Neuronal stem cell (in vitro differentiated cells): ENCODE measurements at regions not wholly inside any gene's neighbourhood (a gene's known extent, or its start where the extent isn't known, plus 50 kb on each side); places are given as distances from the start of the nearest gene placed in this dataset.
"Not testable (repeated sequence)": the region's sequence is repeated elsewhere in the genome, so short reads cannot be mapped to it uniquely, and the experiment has no call there.

Source experiments
- DNase-seq: peaks from one replicate; pipeline ENCODE4 v3.0.0-alpha.2; 2013; ENCODE audit warnings: low spot score
- H2AFZ ChIP-seq: one replicate; pipeline ENCODE4 v1.6.1; 2013; ENCODE audit warnings: mild to moderate bottlenecking, low read length, inconsistent platforms
- H2AK5ac ChIP-seq: 2 replicates; pipeline ENCODE4 v1.6.1; 2013; ENCODE audit warnings: low read depth, mild to moderate bottlenecking, inconsistent platforms, low read length, moderate library complexity, mixed read lengths
- H2BK120ac ChIP-seq: 2 replicates; pipeline ENCODE4 v1.6.1; 2013; ENCODE audit warnings: low read depth, mild to moderate bottlenecking, inconsistent platforms, low read length, moderate library complexity, mixed read lengths
- H2BK12ac ChIP-seq: one replicate; pipeline ENCODE4 v1.6.1; 2013; ENCODE audit warnings: low read length, inconsistent platforms
- H2BK15ac ChIP-seq: 2 replicates; pipeline ENCODE4 v1.6.1; 2013; ENCODE audit warnings: mild to moderate bottlenecking, low read length, inconsistent platforms, mixed read lengths
- H2BK5ac ChIP-seq: one replicate; pipeline ENCODE4 v1.6.1; 2013; ENCODE audit warnings: inconsistent platforms, mild to moderate bottlenecking, low read length, moderate library complexity
- H3K14ac ChIP-seq: one replicate; pipeline ENCODE4 v1.6.1; 2013; ENCODE audit warnings: low read length, inconsistent platforms
- H3K18ac ChIP-seq: 2 replicates; pipeline ENCODE4 v1.6.1; 2013; ENCODE audit warnings: low read length, inconsistent platforms
- H3K23ac ChIP-seq: 2 replicates; pipeline ENCODE4 v1.6.1; 2013; ENCODE audit warnings: low read depth, mild to moderate bottlenecking, mixed read lengths, low read length, inconsistent platforms; ENCODE audit not compliant: poor library complexity
- H3K27ac ChIP-seq: replicated peaks from 3 replicates; pipeline ENCODE4 v1.5.1; 2013; ENCODE audit warnings: low read length, inconsistent platforms
- H3K27me3 ChIP-seq, 3 experiments: 2 replicates each; pipeline ENCODE4 v1.6.1; 2013; ENCODE audit warnings: low read length in 3 of 3, mild to moderate bottlenecking in 2 of 3, inconsistent platforms in 1 of 3, low read depth in 1 of 3, mixed read lengths in 1 of 3, moderate library complexity in 1 of 3; ENCODE audit not compliant: control insufficient read depth in 3 of 3, insufficient read depth in 3 of 3
- H3K36me3 ChIP-seq, 2 donors: replicated peaks in 1 of 2; 2 replicates each; pipeline ENCODE4 v1.6.1; 2013; ENCODE audit warnings: low read length in 2 of 2; ENCODE audit not compliant: control insufficient read depth in 2 of 2, insufficient read depth in 2 of 2
- H3K4ac ChIP-seq: 2 replicates; pipeline ENCODE4 v1.6.1; 2013; ENCODE audit warnings: inconsistent platforms, mild to moderate bottlenecking, low read length, moderate library complexity
- H3K4me1 ChIP-seq, 2 donors: 1 replicate in 1 of 2; 2 replicates in 1 of 2; pipeline ENCODE4 v1.6.1; 2013; ENCODE audit warnings: low read length in 2 of 2, low read depth in 1 of 2; ENCODE audit not compliant: control insufficient read depth in 2 of 2, insufficient read depth in 1 of 2
- H3K4me2 ChIP-seq: one replicate; pipeline ENCODE4 v1.6.1; 2013; ENCODE audit warnings: mild to moderate bottlenecking, low read length, inconsistent platforms; ENCODE audit not compliant: insufficient read depth, poor library complexity, severe bottlenecking
- H3K4me3 ChIP-seq, 2 donors: 2 replicates each; pipeline ENCODE4 v1.5.1; 2013; ENCODE audit warnings: low read length in 2 of 2, mild to moderate bottlenecking in 2 of 2, inconsistent platforms in 1 of 2, moderate library complexity in 1 of 2
- H3K79me1 ChIP-seq: one replicate; pipeline ENCODE4 v1.6.1; 2013; ENCODE audit warnings: low read depth, mild to moderate bottlenecking, inconsistent platforms, low read length, moderate library complexity
- H3K9ac ChIP-seq: one replicate; pipeline ENCODE4 v1.6.1; 2013; ENCODE audit warnings: mild to moderate bottlenecking, low read depth, low read length, inconsistent platforms; ENCODE audit not compliant: poor library complexity
- H3K9me3 ChIP-seq, 2 donors: replicated peaks in 1 of 2; 2 replicates each; pipeline versions ENCODE3 to v1.6.1; 2013; ENCODE audit warnings: low read length in 2 of 2, mild to moderate bottlenecking in 2 of 2, inconsistent platforms in 1 of 2, low read depth in 1 of 2, mixed read lengths in 1 of 2, moderate library complexity in 1 of 2; ENCODE audit not compliant: control insufficient read depth in 2 of 2, insufficient read depth in 1 of 2
- H4K8ac ChIP-seq: one replicate; pipeline ENCODE4 v1.6.1; 2013; ENCODE audit warnings: low read depth, mild to moderate bottlenecking, inconsistent platforms, low read length, moderate library complexity
- H4K91ac ChIP-seq: one replicate; pipeline ENCODE4 v1.6.1; 2013; ENCODE audit warnings: low read length, low read depth, mild to moderate bottlenecking, inconsistent platforms; ENCODE audit not compliant: poor library complexity
- WGBS, 2 donors: extraction: QIAGEN DNeasy Blood & Tissue Kit; methylation state at CpG; one replicate each; pipeline ENCODE4 v1.1.7; 2013; ENCODE audit warnings: missing lambda C conversion rate in 2 of 2, mixed read lengths in 1 of 2; ENCODE audit not compliant: insufficient read length in 2 of 2, insufficient replicate concordance in 1 of 2; ENCODE audit errors: extremely low coverage in 2 of 2; 5-methylcytosine and 5-hydroxymethylcytosine counted together

- Histone ChIP-seq H3K27me3 (no peaks in the 10 kb centered on the region), H3K9me3 (peaks cover 0 to 8% of the 10 kb centered on the region in 2 donors), H3K4me3 (no peak overlapping the region), H4K8ac (no peak overlapping the region), H2AK5ac (no peak overlapping the region), H2BK12ac (no peak overlapping the region), H3K18ac (no peak overlapping the region), H3K36me3 (peaks cover 0 to 77% of the 10 kb centered on the region in 2 donors), H3K79me1 (no peaks in the 10 kb centered on the region), H2BK5ac (no peak overlapping the region), H4K91ac (no peak overlapping the region), H3K4me2 (no peak overlapping the region), H3K4ac (no peak overlapping the region), H2BK120ac (no peak overlapping the region), H2BK15ac (no peak overlapping the region), H3K23ac (no peak overlapping the region), H3K27ac (no peak overlapping the region), H3K4me1 (peaks cover 0 to 2% of the 10 kb centered on the region in 2 donors), H2AFZ (no peak overlapping the region), H3K9ac (no peak overlapping the region), H3K14ac (no peak overlapping the region)
- no peak for DNase-seq
- WGBS, 2 donors: no CpG with 5 or more reads among the region's 9 CpGs
These were observed 111.2 kb upstream of the XIST start for GRCh38 chrX:73963682-73964081.

- no peak overlapping the region for H3K27ac ChIP-seq
- peaks cover 0 to 78% of the 10 kb centered on the region in 2 donors for H3K36me3 ChIP-seq
These were observed 110.4 kb upstream of the XIST start for GRCh38 chrX:73962948-73963347.

GRCh38 chrX:73961867-73962266 lies 109.4 kb upstream of the XIST start:
- not testable (repeated sequence) for H2BK15ac ChIP-seq, H3K79me1 ChIP-seq, H3K4ac ChIP-seq, H2BK12ac ChIP-seq, H3K4me2 ChIP-seq, H2BK5ac ChIP-seq, H3K27ac ChIP-seq, H3K9ac ChIP-seq, H4K8ac ChIP-seq, H3K4me3 ChIP-seq, H3K18ac ChIP-seq, H2BK120ac ChIP-seq, H2AFZ ChIP-seq, DNase-seq, H3K27me3 ChIP-seq, H3K23ac ChIP-seq, H3K4me1 ChIP-seq, H2AK5ac ChIP-seq, H4K91ac ChIP-seq, H3K14ac ChIP-seq
- peaks cover 0 to 19% of the 10 kb centered on the region in 2 donors for H3K9me3 ChIP-seq
- WGBS, 2 donors: no CpG with 5 or more reads among the region's 6 CpGs
- peaks cover 0 to 79% of the 10 kb centered on the region in 2 donors for H3K36me3 ChIP-seq

More at GRCh38 chrX:73962948-73963347, 110.4 kb upstream of the XIST start:
- no peaks in the 10 kb centered on the region for H3K27me3 ChIP-seq
- H4K8ac ChIP-seq: no peak overlapping the region
- H3K4me3 ChIP-seq: no peak overlapping the region
- H2AK5ac ChIP-seq: no peak overlapping the region
- H3K4ac ChIP-seq: no peak overlapping the region
- no peak overlapping the region for H3K23ac ChIP-seq
- DNase-seq: no peak
- no peak overlapping the region for H3K18ac ChIP-seq
- H3K9me3 ChIP-seq: peaks cover 0 to 8% of the 10 kb centered on the region in 2 donors
- H2BK120ac ChIP-seq: no peak overlapping the region
- H3K79me1 ChIP-seq: no peaks in the 10 kb centered on the region
- no CpG with 5 or more reads among the region's 8 CpGs for WGBS, 2 donors
- no peak overlapping the region for H2BK15ac ChIP-seq
- H3K9ac ChIP-seq: no peak overlapping the region
- H3K4me2 ChIP-seq: no peak overlapping the region
- H2AFZ ChIP-seq: no peak overlapping the region
- H2BK12ac ChIP-seq: no peak overlapping the region
- peaks cover 0 to 2% of the 10 kb centered on the region in 2 donors for H3K4me1 ChIP-seq
- no peak overlapping the region for H2BK5ac ChIP-seq
- H4K91ac ChIP-seq: no peak overlapping the region
- H3K14ac ChIP-seq: no peak overlapping the region

- Histone ChIP-seq H4K8ac (no peak overlapping the region), H3K4me1 (no peaks in the 10 kb centered on the region), H2BK12ac (no peak overlapping the region), H3K9ac (no peak overlapping the region), H3K23ac (no peak overlapping the region), H3K79me1 (peaks cover 3% of the 10 kb centered on the region), H4K91ac (no peak overlapping the region), H2AK5ac (no peak overlapping the region), H3K27me3 (no peaks in the 10 kb centered on the region), H2BK5ac (no peak overlapping the region), H3K18ac (no peak overlapping the region), H2BK120ac (no peak overlapping the region), H3K4ac (no peak overlapping the region), H3K4me3 (peak overlapping the region; percentile 70 to 98), H3K27ac (no peak overlapping the region), H3K14ac (no peak overlapping the region), H3K4me2 (peak overlapping the region; percentile 33), H3K9me3 (peaks cover 0 to 10% of the 10 kb centered on the region in 2 donors), H2AFZ (peak overlapping the region; percentile 89), H2BK15ac (no peak overlapping the region), H3K36me3 (peaks cover 2 to 40% of the 10 kb centered on the region in 2 donors)
- WGBS, 2 donors: no CpG with 5 or more reads among the region's 8 CpGs
- DNase-seq: no peak
These were observed 92.0 kb upstream of the XIST start for GRCh38 chrX:73944563-73944908.
